Calu3 (cell line): ENCODE measurements at regions not wholly inside any gene's neighbourhood (a gene's known extent, or its start where the extent isn't known, plus 50 kb on each side); places are given as distances from the start of the nearest gene placed in this dataset.

Source experiments
- BruUV-seq: library from RNA; stranded (reverse); fragments of 400-500 nt; replicated peaks from 2 replicates; lab custom pipeline; 2021; lab: Mats Ljungman, UMichigan
- CTCF ChIA-PET: fragments of 300-600 bp; sonication (Branson Sonifier 250); formaldehyde crosslinking; loops from one replicate; lab custom pipeline; 2022; ENCODE audit warnings: antibody characterized with exemption; lab: Charles Lee
- DNase-seq: peaks from one replicate; pipeline ENCODE4 v3.0.0; 2022
- H3K27ac Mint-ChIP-seq: one replicate; pipeline ENCODE4 v1.8.0; 2022; ENCODE audit warnings: mixed read lengths; ENCODE audit not compliant: unreplicated experiment
- H3K27me3 Mint-ChIP-seq: one replicate; pipeline ENCODE4 v1.8.0; 2022; ENCODE audit warnings: mixed read lengths; ENCODE audit not compliant: unreplicated experiment
- H3K36me3 Mint-ChIP-seq: one replicate; pipeline ENCODE4 v1.8.0; 2022; ENCODE audit warnings: mild to moderate bottlenecking, moderate library complexity, mixed read lengths; ENCODE audit not compliant: insufficient read depth, unreplicated experiment
- H3K4me1 Mint-ChIP-seq: one replicate; pipeline ENCODE4 v1.8.0; 2022; ENCODE audit warnings: mild to moderate bottlenecking, low read depth, mixed read lengths; ENCODE audit not compliant: unreplicated experiment
- H3K4me3 Mint-ChIP-seq: one replicate; pipeline ENCODE4 v1.8.0; 2022; ENCODE audit warnings: mild to moderate bottlenecking, low read depth, moderate library complexity, mixed read lengths; ENCODE audit not compliant: unreplicated experiment
- H3K9me3 Mint-ChIP-seq: one replicate; pipeline ENCODE4 v1.8.0; 2022; ENCODE audit warnings: low read depth, mixed read lengths; ENCODE audit not compliant: unreplicated experiment
- CTCF ChIP-seq: fragments of 200-600 bp; IDR thresholded peaks from one replicate; pipeline ENCODE4 v1.8.0; 2022; ENCODE audit warnings: antibody characterized with exemption; ENCODE audit not compliant: unreplicated experiment
- intact Hi-C: fragments of 100-400 bp; cut with micrococcal nuclease; formaldehyde crosslinking; loops from one replicate; pipeline ENCODE4 v1.10.0; 2022; ENCODE audit not compliant: unreplicated experiment

- Mint-ChIP-seq H3K36me3 (peaks cover 6% of the 10 kb centered on the region), H3K4me3 (no peak overlapping the region), H3K9me3 (peaks cover 14% of the 10 kb centered on the region), H3K4me1 (no peaks in the 10 kb centered on the region), H3K27me3 (no peaks in the 10 kb centered on the region), H3K27ac (no peak overlapping the region)
- BruUV-seq: no TSS peak
- no peak for DNase-seq
- CTCF ChIA-PET: no interaction called here
- intact Hi-C loops: no loop called here
- no peak for TF ChIP-seq CTCF
Observed at GRCh38 chr22:48899523-48900326, 927.9 kb downstream of the BRD1 start.

- Mint-ChIP-seq H3K4me1 (no peaks in the 10 kb centered on the region), H3K36me3 (peaks cover 12% of the 10 kb centered on the region), H3K27me3 (no peaks in the 10 kb centered on the region), H3K4me3 (no peak overlapping the region), H3K27ac (no peak overlapping the region), H3K9me3 (peaks cover 12% of the 10 kb centered on the region)
- no peak for DNase-seq
- TF ChIP-seq CTCF: no peak
- CTCF ChIA-PET: no interaction called here
- BruUV-seq: no TSS peak
- intact Hi-C loops: no loop called here
Observed at GRCh38 chr22:48898524-48899250, 929.0 kb downstream of the BRD1 start.

GRCh38 chr22:48897645-48898370 lies 929.9 kb downstream of the BRD1 start:
- peaks cover 12% of the 10 kb centered on the region for H3K36me3 Mint-ChIP-seq
- no peaks in the 10 kb centered on the region for H3K27me3 Mint-ChIP-seq
- intact Hi-C loops: no loop called here
- no peak overlapping the region for H3K4me3 Mint-ChIP-seq
- H3K9me3 Mint-ChIP-seq: peaks cover 12% of the 10 kb centered on the region
- no TSS peak for BruUV-seq
- no peak for TF ChIP-seq CTCF
- CTCF ChIA-PET: no interaction called here
- no peak overlapping the region for H3K27ac Mint-ChIP-seq
- H3K4me1 Mint-ChIP-seq: no peaks in the 10 kb centered on the region
- DNase-seq: no peak

- Mint-ChIP-seq H3K4me3 (no peak overlapping the region), H3K27ac (no peak overlapping the region), H3K27me3 (no peaks in the 10 kb centered on the region), H3K4me1 (no peaks in the 10 kb centered on the region), H3K36me3 (peaks cover 9% of the 10 kb centered on the region), H3K9me3 (peaks cover 13% of the 10 kb centered on the region)
- CTCF ChIA-PET: no interaction called here
- no peak for TF ChIP-seq CTCF
- DNase-seq: no peak
- intact Hi-C loops: no loop called here
- no TSS peak for BruUV-seq
Observed at GRCh38 chr22:48896766-48897644, 930.7 kb downstream of the BRD1 start.
